ENCODE measurements at regions not wholly inside any gene's neighbourhood (a gene's known extent, or its start where the extent isn't known, plus 50 kb on each side); places are given as distances from the start of the nearest gene placed in this dataset.

GRCh38 chr2:138105358-138105757, 141.1 kb downstream of the HNMT start:
- no peaks in the 10 kb centered on the region for H3K36me3 ChIP-seq (ENCODE audit: insufficient read depth)
- H4K20me1 ChIP-seq (replicated peaks; ENCODE audit: insufficient read depth), result no peaks in the 10 kb centered on the region
- no peak overlapping the region for H2AFZ ChIP-seq
- Mint-ChIP-seq H3K36me3 (ENCODE audit: low read depth) (0 out of 3 replicates have a peak, but pooled peaks cover 4% of the 10 kb centered on the region), H3K4me1 (peaks cover 2% of the 10 kb centered on the region; the same call in 2 of the 3 replicates), H3K27me3 (ENCODE audit: insufficient read depth, low read depth, poor library complexity) (no peaks in the 10 kb centered on the region), H3K4me3 (no peak overlapping the region), H3K9me3 (no peaks in the 10 kb centered on the region), H3K27ac (no peak overlapping the region)
- no peaks in the 10 kb centered on the region for H3K9me2 ChIP-seq (ENCODE audit: insufficient read depth)
- no peaks in the 10 kb centered on the region for H3K27me3 ChIP-seq (ENCODE audit: insufficient read depth)
- H3K4me2 ChIP-seq, result no peak overlapping the region
- H3K4me1 ChIP-seq (ENCODE audit: insufficient read depth), result no peaks in the 10 kb centered on the region
- no peaks in the 10 kb centered on the region for H3F3A ChIP-seq (replicated peaks; ENCODE audit: low read depth)
- no peak overlapping the region for H3K27ac ChIP-seq (ENCODE audit: low read depth)
- H3K79me2 ChIP-seq (replicated peaks; ENCODE audit: insufficient read depth), result no peaks in the 10 kb centered on the region
- TF ChIP-seq, protein P1, sequence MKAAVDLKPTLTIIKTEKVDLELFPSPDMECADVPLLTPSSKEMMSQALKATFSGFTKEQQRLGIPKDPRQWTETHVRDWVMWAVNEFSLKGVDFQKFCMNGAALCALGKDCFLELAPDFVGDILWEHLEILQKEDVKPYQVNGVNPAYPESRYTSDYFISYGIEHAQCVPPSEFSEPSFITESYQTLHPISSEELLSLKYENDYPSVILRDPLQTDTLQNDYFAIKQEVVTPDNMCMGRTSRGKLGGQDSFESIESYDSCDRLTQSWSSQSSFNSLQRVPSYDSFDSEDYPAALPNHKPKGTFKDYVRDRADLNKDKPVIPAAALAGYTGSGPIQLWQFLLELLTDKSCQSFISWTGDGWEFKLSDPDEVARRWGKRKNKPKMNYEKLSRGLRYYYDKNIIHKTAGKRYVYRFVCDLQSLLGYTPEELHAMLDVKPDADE (IDR thresholded peaks at IDR 0.05), result no peak
- TF ChIP-seq ZNF331 (CRISPR knock-in tag; IDR thresholded peaks at IDR 0.05; ENCODE audit: low read depth) (no peak), CTCF (conservative IDR thresholded peaks at IDR 0.05; ENCODE audit: low read depth in 2 of 2) (no peak), CREB1 (CRISPR knock-in tag; IDR thresholded peaks at IDR 0.05; ENCODE audit: low read depth) (no peak), EZH2phosphoT487 (IDR thresholded peaks at IDR 0.05; ENCODE audit: unreplicated experiment) (no peak), STAT1 (IDR thresholded peaks at IDR 0.05; ENCODE audit: unreplicated experiment) (no peak), ZNF114 (CRISPR knock-in tag; IDR thresholded peaks at IDR 0.05) (no peak), POLR2AphosphoS5 (IDR thresholded peaks at IDR 0.05; ENCODE audit: low read depth) (no peak), JUNB (IDR thresholded peaks at IDR 0.05; ENCODE audit: unreplicated experiment) (no peak), NANOG (IDR thresholded peaks at IDR 0.05; ENCODE audit: borderline replicate concordance) (no peak), EZH2 (IDR thresholded peaks at IDR 0.05; ENCODE audit: low read depth, unreplicated experiment) (no peak)
- TF ChIP-seq, protein P2, sequence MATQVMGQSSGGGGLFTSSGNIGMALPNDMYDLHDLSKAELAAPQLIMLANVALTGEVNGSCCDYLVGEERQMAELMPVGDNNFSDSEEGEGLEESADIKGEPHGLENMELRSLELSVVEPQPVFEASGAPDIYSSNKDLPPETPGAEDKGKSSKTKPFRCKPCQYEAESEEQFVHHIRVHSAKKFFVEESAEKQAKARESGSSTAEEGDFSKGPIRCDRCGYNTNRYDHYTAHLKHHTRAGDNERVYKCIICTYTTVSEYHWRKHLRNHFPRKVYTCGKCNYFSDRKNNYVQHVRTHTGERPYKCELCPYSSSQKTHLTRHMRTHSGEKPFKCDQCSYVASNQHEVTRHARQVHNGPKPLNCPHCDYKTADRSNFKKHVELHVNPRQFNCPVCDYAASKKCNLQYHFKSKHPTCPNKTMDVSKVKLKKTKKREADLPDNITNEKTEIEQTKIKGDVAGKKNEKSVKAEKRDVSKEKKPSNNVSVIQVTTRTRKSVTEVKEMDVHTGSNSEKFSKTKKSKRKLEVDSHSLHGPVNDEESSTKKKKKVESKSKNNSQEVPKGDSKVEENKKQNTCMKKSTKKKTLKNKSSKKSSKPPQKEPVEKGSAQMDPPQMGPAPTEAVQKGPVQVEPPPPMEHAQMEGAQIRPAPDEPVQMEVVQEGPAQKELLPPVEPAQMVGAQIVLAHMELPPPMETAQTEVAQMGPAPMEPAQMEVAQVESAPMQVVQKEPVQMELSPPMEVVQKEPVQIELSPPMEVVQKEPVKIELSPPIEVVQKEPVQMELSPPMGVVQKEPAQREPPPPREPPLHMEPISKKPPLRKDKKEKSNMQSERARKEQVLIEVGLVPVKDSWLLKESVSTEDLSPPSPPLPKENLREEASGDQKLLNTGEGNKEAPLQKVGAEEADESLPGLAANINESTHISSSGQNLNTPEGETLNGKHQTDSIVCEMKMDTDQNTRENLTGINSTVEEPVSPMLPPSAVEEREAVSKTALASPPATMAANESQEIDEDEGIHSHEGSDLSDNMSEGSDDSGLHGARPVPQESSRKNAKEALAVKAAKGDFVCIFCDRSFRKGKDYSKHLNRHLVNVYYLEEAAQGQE (IDR thresholded peaks at IDR 0.05; ENCODE audit: unreplicated experiment), result no peak
- TF ChIP-seq, protein P3, sequence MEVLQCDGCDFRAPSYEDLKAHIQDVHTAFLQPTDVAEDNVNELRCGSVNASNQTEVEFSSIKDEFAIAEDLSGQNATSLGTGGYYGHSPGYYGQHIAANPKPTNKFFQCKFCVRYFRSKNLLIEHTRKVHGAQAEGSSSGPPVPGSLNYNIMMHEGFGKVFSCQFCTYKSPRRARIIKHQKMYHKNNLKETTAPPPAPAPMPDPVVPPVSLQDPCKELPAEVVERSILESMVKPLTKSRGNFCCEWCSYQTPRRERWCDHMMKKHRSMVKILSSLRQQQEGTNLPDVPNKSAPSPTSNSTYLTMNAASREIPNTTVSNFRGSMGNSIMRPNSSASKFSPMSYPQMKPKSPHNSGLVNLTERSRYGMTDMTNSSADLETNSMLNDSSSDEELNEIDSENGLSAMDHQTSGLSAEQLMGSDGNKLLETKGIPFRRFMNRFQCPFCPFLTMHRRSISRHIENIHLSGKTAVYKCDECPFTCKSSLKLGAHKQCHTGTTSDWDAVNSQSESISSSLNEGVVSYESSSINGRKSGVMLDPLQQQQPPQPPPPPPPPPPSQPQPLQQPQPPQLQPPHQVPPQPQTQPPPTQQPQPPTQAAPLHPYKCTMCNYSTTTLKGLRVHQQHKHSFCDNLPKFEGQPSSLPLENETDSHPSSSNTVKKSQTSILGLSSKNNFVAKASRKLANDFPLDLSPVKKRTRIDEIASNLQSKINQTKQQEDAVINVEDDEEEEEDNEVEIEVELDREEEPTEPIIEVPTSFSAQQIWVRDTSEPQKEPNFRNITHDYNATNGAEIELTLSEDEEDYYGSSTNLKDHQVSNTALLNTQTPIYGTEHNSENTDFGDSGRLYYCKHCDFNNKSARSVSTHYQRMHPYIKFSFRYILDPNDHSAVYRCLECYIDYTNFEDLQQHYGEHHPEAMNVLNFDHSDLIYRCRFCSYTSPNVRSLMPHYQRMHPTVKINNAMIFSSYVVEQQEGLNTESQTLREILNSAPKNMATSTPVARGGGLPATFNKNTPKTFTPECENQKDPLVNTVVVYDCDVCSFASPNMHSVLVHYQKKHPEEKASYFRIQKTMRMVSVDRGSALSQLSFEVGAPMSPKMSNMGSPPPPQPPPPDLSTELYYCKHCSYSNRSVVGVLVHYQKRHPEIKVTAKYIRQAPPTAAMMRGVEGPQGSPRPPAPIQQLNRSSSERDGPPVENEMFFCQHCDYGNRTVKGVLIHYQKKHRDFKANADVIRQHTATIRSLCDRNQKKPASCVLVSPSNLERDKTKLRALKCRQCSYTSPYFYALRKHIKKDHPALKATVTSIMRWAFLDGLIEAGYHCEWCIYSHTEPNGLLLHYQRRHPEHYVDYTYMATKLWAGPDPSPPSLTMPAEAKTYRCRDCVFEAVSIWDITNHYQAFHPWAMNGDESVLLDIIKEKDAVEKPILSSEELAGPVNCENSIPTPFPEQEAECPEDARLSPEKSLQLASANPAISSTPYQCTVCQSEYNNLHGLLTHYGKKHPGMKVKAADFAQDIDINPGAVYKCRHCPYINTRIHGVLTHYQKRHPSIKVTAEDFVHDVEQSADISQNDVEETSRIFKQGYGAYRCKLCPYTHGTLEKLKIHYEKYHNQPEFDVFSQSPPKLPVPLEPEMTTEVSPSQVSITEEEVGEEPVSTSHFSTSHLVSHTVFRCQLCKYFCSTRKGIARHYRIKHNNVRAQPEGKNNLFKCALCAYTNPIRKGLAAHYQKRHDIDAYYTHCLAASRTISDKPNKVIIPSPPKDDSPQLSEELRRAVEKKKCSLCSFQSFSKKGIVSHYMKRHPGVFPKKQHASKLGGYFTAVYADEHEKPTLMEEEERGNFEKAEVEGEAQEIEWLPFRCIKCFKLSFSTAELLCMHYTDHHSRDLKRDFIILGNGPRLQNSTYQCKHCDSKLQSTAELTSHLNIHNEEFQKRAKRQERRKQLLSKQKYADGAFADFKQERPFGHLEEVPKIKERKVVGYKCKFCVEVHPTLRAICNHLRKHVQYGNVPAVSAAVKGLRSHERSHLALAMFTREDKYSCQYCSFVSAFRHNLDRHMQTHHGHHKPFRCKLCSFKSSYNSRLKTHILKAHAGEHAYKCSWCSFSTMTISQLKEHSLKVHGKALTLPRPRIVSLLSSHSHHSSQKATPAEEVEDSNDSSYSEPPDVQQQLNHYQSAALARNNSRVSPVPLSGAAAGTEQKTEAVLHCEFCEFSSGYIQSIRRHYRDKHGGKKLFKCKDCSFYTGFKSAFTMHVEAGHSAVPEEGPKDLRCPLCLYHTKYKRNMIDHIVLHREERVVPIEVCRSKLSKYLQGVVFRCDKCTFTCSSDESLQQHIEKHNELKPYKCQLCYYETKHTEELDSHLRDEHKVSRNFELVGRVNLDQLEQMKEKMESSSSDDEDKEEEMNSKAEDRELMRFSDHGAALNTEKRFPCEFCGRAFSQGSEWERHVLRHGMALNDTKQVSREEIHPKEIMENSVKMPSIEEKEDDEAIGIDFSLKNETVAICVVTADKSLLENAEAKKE (CRISPR knock-in tag; IDR thresholded peaks at IDR 0.05), result no peak
- no peak for DNase-seq (ENCODE audit: low spot score)
- no peak for ATAC-seq
- H3K4me3 ChIP-seq, result no peak overlapping the region

Measured in GM23338 (cell line).